Frontal cortex (tissue), 3 donors: ENCODE measurements at regions not wholly inside any gene's neighbourhood (a gene's known extent, or its start where the extent isn't known, plus 50 kb on each side); places are given as distances from the start of the nearest gene placed in this dataset.

Experiments
- DNase-seq, 2 donors: peaks; one replicate each; pipeline ENCODE4 v3.0.0; 2012; ENCODE audit warnings: low spot score in 2 of 2
- FAIRE-seq: peaks from 2 replicates; lab custom pipeline; 2012; peaks lifted over from hg19 to GRCh38; lab: Jason Lieb, UNC
- donor health status: control.
- donor health status: control.
- donor health status: control.

DNA sequence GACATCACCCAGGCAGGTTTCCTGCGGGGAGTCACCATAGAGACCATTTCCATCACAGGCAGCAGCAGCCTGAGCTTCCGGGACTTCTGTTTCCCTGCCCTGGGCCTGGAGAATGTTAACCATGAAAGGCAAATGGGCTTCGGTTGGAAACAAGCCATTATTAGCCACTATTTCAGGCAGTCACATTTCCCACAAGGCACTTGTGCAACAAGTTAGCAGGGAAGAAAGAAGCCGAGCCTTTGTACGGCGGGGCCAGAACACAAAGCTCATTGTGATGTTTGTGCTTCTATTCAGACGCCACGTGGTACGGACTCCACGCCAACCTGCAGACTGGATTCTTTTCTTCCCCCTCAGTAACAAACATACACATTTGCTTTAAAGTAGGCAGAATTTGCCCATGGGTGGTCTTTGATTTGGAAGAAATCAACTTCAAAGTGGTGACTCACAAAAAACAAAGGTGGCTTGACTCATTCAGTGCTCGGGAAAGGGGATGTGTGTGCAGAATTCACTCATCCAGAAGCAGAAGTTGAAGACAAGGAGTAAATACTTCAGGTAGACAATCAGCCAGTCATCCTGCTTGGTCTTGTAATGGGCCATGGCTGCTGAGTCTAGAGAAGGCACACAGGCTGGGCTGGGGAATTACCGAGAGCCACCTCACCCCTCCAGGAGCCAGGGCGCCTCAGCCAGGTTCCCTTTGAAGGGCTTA, 154.2 kb upstream of the PRMT8 start:
- peak; percentile 52 for FAIRE-seq

DNA sequence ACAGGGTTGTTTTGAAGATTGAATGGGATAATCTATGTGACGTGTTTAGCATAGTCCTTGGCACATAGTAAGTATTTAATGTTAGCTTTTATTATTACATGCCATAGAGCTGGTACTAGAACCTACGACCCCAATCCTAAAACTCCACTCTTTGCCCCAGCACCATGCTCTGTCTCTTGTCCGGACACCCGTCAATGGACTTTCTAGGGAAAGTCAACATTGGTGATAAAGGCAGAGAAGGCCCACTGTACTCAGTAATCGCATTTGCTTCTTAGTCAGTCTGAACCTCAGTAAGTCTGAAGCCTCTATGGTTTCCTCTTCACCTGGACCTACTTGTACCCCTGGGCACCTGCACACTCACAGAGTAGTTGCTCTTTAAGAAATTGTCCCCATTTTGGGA, 153.1 kb upstream of the PRMT8 start:
- no peak for FAIRE-seq

More for the DNA sequence above, 154.2 kb upstream of the PRMT8 start:
- DNase-seq: peak; percentile 54 to 61

GRCh38 chr12:3339221-3339620, 151.8 kb upstream of the PRMT8 start:
- FAIRE-seq (no peak), DNase-seq (no peak)

More for the DNA sequence above, 153.1 kb upstream of the PRMT8 start:
- no peak for DNase-seq

DNA sequence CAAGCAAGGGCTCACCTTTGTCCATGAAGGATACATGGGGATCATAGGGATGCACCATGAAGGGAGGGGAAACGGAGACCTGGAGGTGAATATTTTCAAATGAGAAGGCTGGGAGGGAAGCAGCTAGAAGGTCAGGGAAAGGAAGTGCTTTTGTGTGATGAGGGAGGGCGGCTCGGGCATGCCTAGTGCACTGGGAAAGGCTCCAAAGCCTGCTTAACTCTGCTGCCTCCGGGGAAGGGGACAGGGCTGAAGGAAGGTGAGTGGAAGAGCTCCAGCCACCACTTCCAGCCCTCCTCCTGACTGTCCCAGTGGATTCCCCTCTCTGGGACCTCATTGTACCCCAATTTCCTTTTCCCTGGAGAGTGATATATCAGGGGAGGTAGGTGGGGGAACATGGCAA, 149.4 kb upstream of the PRMT8 start:
- DNase-seq (no peak), FAIRE-seq (no peak)

- DNase-seq (peak; percentile 38 to 73), FAIRE-seq (no peak)
These were observed 149.0 kb upstream of the PRMT8 start for GRCh38 chr12:3342051-3342450.

DNA sequence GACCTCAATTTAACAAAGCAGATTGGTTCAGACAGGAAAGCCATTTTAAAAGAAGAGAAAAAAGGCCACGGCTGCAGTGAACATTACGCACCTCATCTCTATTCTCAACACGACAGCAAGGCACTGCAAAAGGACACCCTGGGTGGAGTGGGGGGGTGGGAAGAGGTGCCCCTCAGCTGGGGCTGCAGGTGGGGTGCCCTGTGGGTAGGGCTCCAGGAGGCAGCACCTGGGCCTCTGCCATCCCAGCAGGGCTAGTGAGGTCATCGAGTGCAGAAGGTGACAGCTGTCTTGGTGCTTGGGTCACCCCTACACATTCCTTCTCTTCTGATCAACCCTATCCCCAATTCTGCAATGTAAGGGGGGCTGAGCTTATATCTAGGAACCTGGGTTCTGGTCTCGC, 142.9 kb upstream of the PRMT8 start:
- FAIRE-seq (no peak), DNase-seq (no peak)

GRCh38 chr12:3350432-3350831, 140.6 kb upstream of the PRMT8 start:
- DNase-seq (no peak), FAIRE-seq (no peak)

- no peak for DNase-seq
- no peak for FAIRE-seq
These were observed 139.3 kb upstream of the PRMT8 start for GRCh38 chr12:3351731-3352130.

- FAIRE-seq: no peak
- DNase-seq: no peak
These were observed 138.8 kb upstream of the PRMT8 start for GRCh38 chr12:3352230-3352629.

GRCh38 chr12:3353621-3354020, 137.4 kb upstream of the PRMT8 start:
- no peak for DNase-seq
- FAIRE-seq: no peak

DNA sequence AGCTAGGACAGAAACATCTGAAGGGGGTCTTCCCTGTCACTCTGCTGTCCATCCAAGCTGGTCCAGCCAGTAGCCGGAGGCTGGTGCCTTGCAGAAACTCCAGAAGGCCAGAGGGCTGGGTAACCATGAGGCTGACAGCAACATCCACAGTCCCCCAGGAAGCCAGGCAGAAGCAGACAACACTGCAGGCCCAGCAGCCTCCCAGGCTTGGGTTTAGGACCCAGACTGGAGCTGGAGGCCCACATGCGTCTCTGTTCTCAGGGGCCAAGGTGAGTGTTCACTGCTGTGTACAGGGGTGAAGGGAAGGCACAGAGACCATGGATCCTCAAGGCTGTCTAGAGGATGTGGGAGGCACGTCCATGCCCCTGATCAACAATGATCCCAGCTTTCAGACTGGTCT, 136.4 kb upstream of the PRMT8 start:
- FAIRE-seq: no peak
- no peak for DNase-seq

GRCh38 chr12:3355378-3355900, 135.6 kb upstream of the PRMT8 start:
- no peak for DNase-seq

DNA sequence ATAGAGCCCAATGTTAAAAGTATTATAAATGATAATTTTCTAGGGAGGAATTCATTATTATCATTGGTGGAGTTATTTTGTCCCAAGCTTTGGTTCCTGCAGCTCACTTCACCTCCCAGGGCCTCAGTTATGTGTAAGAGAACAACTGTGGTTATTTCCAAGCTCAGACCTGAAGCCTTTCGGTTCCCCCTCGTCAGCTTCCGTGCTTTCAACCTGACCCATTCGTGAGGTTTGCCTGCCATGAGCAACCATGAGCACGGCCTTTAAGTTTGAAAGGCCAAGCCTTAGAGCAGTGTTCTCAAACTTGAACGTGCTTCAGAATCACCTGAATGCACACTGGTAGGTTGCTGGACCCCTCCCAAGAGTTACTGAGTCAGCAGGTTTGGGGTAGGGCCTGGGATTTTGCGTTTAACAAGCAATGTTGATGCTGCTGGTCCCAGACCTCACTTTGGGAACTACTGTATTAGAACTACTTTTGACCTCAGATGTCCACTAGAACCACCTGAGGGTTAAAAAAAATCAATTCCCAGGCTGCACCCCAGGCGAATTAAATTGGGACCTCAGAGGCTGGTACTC, 133.0 kb upstream of the PRMT8 start:
- DNase-seq (no peak), FAIRE-seq (no peak)

More at GRCh38 chr12:3355378-3355900, 135.6 kb upstream of the PRMT8 start:
- FAIRE-seq: no peak

GRCh38 chr12:3359478-3359877, 131.5 kb upstream of the PRMT8 start:
- DNase-seq (no peak), FAIRE-seq (no peak)

GRCh38 chr12:3361146-3361545, 129.9 kb upstream of the PRMT8 start:
- FAIRE-seq (no peak), DNase-seq (no peak)

DNA sequence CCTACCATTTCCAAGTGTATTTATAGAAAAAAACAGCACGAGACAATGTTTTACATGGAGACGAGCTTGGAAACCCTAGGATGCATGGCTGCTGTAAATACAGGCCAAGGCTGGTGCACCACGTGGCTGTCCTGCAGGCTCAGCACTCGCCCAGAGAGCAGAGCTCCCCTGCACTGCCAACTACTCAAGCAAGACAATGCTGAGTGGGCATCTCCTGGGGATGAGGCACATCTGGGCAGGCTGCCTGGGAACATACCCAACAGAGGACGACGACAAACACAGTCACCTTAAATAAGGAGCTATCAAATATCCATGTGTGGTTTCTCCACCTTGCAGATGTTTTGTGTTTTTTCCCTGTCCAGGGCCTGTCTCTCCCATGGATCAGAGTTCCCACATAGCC, 128.3 kb upstream of the PRMT8 start:
- no peak for DNase-seq
- no peak for FAIRE-seq

GRCh38 chr12:3363608-3364007, 127.4 kb upstream of the PRMT8 start:
- no peak for FAIRE-seq

GRCh38 chr12:3364226-3364625, 126.8 kb upstream of the PRMT8 start:
- FAIRE-seq (no peak), DNase-seq (no peak)

More at GRCh38 chr12:3363608-3364007, 127.4 kb upstream of the PRMT8 start:
- DNase-seq: no peak

DNA sequence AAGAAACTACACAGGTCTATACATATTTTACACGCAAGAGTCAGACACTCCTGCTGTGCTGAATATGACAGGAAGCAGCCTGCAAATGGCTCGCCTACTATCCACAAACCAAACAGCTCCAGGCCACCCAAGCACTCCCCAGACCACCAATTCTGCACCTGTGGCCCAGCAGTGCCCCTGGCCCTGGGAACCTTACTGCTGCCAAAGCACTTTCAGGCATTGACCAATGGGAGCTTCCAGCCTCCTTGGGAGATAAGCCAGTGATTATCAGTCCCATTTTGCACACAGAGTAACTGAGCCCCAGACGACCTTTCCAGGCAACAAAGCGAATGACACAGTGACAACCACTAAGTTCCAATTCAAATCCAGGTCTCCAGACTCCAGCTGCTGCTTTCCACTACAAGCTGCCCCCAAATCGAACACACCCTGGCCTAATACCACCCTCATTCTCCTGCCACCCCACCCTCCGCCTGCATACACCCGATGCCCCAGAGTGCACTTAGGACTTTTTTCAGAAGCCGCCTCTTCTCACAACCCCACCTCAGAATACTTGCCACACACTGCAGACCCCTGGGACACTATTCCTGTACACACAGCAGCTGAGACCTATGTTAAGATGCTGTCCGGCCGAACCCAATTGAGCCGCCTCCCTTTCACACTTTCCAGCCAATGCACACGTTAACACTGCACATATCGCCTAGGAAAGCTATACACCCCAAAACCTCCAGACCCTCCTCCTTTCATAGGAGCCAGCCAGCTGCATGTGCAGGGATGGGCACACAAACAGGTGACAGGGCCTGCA, 126.1 kb upstream of the PRMT8 start:
- FAIRE-seq (no peak), DNase-seq (no peak)

GRCh38 chr12:3365463-3366411, 125.3 kb upstream of the PRMT8 start:
- DNase-seq: peak; percentile 73 to 78
- no peak for FAIRE-seq
